ENCODE measurements at regions not wholly inside any gene's neighbourhood (a gene's known extent, or its start where the extent isn't known, plus 50 kb on each side); places are given as distances from the start of the nearest gene placed in this dataset.

DNA sequence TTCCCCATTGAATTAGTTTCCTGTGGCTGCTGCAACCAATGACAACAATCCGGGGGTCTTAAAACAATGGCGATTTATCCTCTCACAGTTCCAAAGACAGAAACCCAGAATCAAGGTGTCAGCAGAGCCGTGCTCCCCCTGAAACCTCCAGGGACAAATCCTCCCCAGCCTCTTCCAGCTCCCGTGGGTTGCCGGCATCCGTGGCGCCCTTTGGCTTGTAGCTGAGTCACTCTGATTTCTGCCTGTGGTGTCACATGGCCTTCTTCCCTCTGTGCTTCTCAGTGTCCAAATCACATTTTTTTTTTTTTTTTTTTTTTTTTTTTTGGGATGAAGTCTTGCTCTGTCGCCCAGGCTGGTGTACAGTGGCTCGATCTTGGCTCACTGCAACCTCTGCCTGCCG is 64.5 kb upstream of the STX18 start:
- TF ChIP-seq, protein P1, sequence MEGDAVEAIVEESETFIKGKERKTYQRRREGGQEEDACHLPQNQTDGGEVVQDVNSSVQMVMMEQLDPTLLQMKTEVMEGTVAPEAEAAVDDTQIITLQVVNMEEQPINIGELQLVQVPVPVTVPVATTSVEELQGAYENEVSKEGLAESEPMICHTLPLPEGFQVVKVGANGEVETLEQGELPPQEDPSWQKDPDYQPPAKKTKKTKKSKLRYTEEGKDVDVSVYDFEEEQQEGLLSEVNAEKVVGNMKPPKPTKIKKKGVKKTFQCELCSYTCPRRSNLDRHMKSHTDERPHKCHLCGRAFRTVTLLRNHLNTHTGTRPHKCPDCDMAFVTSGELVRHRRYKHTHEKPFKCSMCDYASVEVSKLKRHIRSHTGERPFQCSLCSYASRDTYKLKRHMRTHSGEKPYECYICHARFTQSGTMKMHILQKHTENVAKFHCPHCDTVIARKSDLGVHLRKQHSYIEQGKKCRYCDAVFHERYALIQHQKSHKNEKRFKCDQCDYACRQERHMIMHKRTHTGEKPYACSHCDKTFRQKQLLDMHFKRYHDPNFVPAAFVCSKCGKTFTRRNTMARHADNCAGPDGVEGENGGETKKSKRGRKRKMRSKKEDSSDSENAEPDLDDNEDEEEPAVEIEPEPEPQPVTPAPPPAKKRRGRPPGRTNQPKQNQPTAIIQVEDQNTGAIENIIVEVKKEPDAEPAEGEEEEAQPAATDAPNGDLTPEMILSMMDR (IDR thresholded peaks at IDR 0.05; ENCODE audit: insufficient read depth, low read length, missing control alignments), result no peak
- DNase-seq (ENCODE audit: low read depth, low spot score), result no peak
- no peak overlapping the region for H3K4me3 ChIP-seq (ENCODE audit: low read depth, low read length)
- CTCF ChIA-PET, result no interaction called here
- POLR2A ChIA-PET, result no interaction called here

DNA sequence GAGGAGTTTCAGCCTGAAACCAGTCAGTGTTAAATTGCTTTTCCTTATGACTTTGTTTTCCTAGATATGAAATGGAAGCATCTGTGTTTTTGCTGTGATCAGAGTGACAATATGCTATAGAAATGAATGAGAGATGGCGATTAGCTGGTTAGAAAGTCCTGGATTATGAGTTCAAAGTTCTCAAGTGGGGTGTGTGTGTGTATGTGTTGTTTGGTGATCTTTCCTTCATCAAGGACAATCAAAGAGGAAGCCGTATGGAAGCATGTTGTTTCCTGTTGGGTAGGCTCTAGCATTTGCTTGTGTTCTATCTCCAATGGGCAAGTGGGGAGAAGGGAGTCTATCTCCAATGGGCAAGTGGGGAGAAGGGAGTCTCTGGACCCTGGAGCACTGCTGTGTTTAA is 64.0 kb upstream of the STX18 start:
- CTCF ChIA-PET, result no interaction called here
- POLR2A ChIA-PET, result no interaction called here
- DNase-seq (ENCODE audit: low read depth, low spot score), result no peak
- TF ChIP-seq, protein P1 (IDR thresholded peaks at IDR 0.05; ENCODE audit: insufficient read depth, low read length, missing control alignments), result no peak
- H3K4me3 ChIP-seq (ENCODE audit: low read depth, low read length), result no peak overlapping the region

DNA sequence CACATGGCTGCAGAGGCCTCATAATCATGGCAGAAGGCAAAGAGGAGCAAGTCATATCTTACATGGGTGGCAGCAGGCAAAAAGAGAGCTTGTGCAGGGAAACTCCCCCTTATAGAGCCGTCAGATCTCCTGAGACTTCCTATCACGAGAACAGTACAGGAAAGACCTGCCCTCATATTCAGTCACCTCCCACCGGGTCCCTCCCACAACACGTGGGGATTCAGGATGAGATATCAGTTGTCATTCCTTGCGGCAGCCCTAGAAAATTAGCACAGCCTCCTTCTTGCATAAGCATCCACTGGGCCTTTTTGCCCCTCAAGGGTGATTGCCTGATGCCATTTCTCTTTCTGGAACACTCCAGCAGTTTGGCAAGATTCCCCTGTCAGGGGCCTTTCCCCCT is 61.7 kb upstream of the STX18 start:
- H3K4me3 ChIP-seq (ENCODE audit: low read depth, low read length), result no peak overlapping the region
- ChIA-PET CTCF (no interaction called here), POLR2A (no interaction called here)
- DNase-seq (ENCODE audit: low read depth, low spot score), result no peak
- TF ChIP-seq, protein P1 (IDR thresholded peaks at IDR 0.05; ENCODE audit: insufficient read depth, low read length, missing control alignments), result no peak

DNA sequence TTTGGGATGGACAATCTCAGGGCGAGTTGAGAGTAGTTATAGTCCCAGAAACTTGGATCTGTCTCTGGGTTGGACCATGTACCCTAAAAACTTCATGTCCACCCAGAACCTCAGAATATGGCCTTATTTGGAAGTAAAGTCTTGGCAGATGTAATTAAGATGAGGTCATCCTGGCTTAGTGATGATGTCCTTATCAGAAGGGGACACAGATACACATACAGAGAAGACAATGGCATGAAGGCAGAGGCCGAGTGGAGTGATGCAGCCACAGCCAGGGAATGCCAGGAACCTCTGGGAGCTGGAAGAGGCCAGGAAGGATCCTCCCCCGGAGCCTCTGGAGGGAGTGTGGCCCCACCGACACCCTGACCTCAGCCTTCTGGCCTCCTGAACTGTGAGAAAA is 61.2 kb upstream of the STX18 start:
- ChIA-PET POLR2A (no interaction called here), CTCF (no interaction called here)
- TF ChIP-seq, protein P1 (IDR thresholded peaks at IDR 0.05; ENCODE audit: insufficient read depth, low read length, missing control alignments), result no peak
- H3K4me3 ChIP-seq (ENCODE audit: low read depth, low read length), result no peak overlapping the region
- DNase-seq (ENCODE audit: low read depth, low spot score), result no peak

DNA sequence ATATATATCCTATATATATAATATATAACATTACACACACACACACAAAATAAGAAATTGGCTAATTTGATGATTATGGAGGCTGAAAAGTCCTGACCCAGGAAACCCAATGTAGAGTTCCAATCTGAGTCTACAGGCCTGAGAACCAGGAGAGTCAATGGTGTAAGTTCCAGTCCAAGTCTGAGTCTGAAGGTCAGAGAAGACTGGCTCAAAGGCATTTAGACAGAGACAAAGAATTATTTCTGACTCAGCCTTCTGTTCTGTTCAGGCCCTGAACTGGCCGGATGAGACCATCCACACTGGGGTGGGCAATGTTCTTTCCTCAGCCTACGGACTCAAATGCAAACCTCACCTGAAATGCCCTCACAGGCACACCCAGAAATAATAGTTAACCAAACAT is 60.6 kb upstream of the STX18 start:
- TF ChIP-seq, protein P1 (IDR thresholded peaks at IDR 0.05; ENCODE audit: insufficient read depth, low read length, missing control alignments), result no peak
- no peak overlapping the region for H3K4me3 ChIP-seq (ENCODE audit: low read depth, low read length)
- CTCF ChIA-PET, result no interaction called here
- POLR2A ChIA-PET, result no interaction called here
- no peak for DNase-seq (ENCODE audit: low read depth, low spot score)

DNA sequence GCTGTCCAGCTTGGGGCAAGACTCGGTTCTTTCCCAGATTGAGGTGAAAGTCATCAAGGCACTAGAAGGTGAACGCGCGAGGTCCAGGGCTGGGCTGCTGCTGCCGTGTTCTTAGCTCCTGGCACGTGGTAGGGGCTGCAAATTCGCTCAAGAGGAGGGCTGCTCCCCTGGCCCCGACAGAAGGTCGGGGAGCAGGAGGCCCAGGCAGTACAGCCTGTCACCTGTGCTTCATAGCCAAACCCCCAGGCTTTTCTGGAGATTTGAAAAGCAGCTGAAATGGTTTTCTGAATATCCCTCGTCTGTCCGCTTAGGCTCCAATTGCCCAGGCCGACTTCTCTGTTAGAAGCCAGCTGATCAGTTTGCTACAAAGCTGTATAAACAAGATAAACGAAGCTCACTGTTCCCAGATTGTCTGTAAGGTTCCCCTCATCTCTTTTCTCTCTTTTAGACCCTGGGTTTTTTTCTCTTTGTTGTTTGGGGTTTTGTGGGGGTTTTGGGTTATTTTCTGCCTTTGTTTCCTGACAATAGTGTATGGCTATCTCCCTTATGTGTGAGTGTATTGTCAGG is 60.0 kb upstream of the STX18 start:
- H3K4me3 ChIP-seq (ENCODE audit: low read depth, low read length), result no peak overlapping the region
- DNase-seq (ENCODE audit: low read depth, low spot score), result no peak
- POLR2A ChIA-PET, result no interaction called here
- CTCF ChIA-PET, result interaction anchor here (1.4 kb wide), 1 partner anchor 11 kb away, joined by 3 read pairs; no protein-coding TSS in a partner anchor
- TF ChIP-seq, protein P1 (IDR thresholded peaks at IDR 0.05; ENCODE audit: insufficient read depth, low read length, missing control alignments), result no peak
